Stomach (tissue), 8 donors: ENCODE measurements at regions not wholly inside any gene's neighbourhood (a gene's known extent, or its start where the extent isn't known, plus 50 kb on each side); places are given as distances from the start of the nearest gene placed in this dataset.

Experiments
- DNase-seq, 2 donors: peaks; one replicate each; pipeline versions ENCODE4 v3.0.0 to v3.0.0-alpha.2; 2013 to 2019
- H3K27ac ChIP-seq, 5 donors: fragments of 200-600 bp in 4 of 5; sonication (generic) in 4 of 5; one replicate each; pipeline ENCODE4 v1.5.1; 2013 to 2019; ENCODE audit warnings: mild to moderate bottlenecking in 1 of 5, moderate library complexity in 1 of 5
- H3K27me3 ChIP-seq, 3 donors: fragments of 200-600 bp; sonication (generic); one replicate each; pipeline ENCODE4 v1.5.1; 2017 to 2019; ENCODE audit warnings: mixed run types in 1 of 3
- H3K36me3 ChIP-seq, 4 donors: fragments of 200-600 bp; sonication (generic); 1 replicate in 3 of 4; 2 replicates in 1 of 4; pipeline ENCODE4 v1.5.1; 2016 to 2019
- H3K4me1 ChIP-seq, 4 donors: fragments of 200-600 bp; sonication (generic); one replicate each; pipeline ENCODE4 v1.5.1; 2016 to 2019
- H3K4me3 ChIP-seq, 4 donors: fragments of 200-600 bp; sonication (generic) in 3 of 4; one replicate each; pipeline ENCODE4 v1.5.1; 2016 to 2019; ENCODE audit warnings: mild to moderate bottlenecking in 1 of 4
- H3K9me3 ChIP-seq, 4 donors: fragments of 200-600 bp; sonication (generic); one replicate each; pipeline ENCODE4 v1.5.1; 2016 to 2019
- CTCF ChIP-seq, 7 experiments: fragments of 450-650 bp in 4 of 7; fragments of 200-600 bp in 3 of 7; sonication (generic) in 3 of 7; IDR thresholded peaks; one replicate each; pipeline ENCODE4 v1.5.1; 2016 to 2019; ENCODE audit warnings: antibody characterized with exemption in 7 of 7, control low read depth in 2 of 7, mild to moderate bottlenecking in 1 of 7
- EP300 ChIP-seq: sonication (generic); formaldehyde crosslinking; IDR thresholded peaks from one replicate; pipeline ENCODE4 v1.6.1; 2017; ENCODE audit warnings: antibody characterized with exemption
- POLR2A ChIP-seq, 4 donors: fragments of 450-650 bp; IDR thresholded peaks; one replicate each; pipeline ENCODE4 v1.6.1; 2016; ENCODE audit warnings: antibody characterized with exemption in 4 of 4, control low read depth in 2 of 4, mild to moderate bottlenecking in 1 of 4, moderate library complexity in 1 of 4
- POLR2AphosphoS5 ChIP-seq, 3 donors: sonication (generic); formaldehyde crosslinking; IDR thresholded peaks; one replicate each; pipeline ENCODE4 v1.6.1; 2016; ENCODE audit warnings: antibody characterized with exemption in 3 of 3
- WGBS, 5 donors: extraction: QIAGEN DNeasy Blood & Tissue Kit in 3 of 5; methylation state at CpG; one replicate each; pipeline versions ENCODE4 v1.1.5 to v1.1.7; 2013 to 2018; 5-methylcytosine and 5-hydroxymethylcytosine counted together
- intact Hi-C: fragments of 100-400 bp; cut with DNase I; formaldehyde crosslinking; loops from one replicate; pipeline ENCODE4 v1.15.1; 2023; ENCODE audit warnings: low total_unique reads
- donor health status: healthy with polysubstance abuse.
- donor health status: Bipolar disorder and iron deficiency.
- donor health status: healthy.

DNA sequence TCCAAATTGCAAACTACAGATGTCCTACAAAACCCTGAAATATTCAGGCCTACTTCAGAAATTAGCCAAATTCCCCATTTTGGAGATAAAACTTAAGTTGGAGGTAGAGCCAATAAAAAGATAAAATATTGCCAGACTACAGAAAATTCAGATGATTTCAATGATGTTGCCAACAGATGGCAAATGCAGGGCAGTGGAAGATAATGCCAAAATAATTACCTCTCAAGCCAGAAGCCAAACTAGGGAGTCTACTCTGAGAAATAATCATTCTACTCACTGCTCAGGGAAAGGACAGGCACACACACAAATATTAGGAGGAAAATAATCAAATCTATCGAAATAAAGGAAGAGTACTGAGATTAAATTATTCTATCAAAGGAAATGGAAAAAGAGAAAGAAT is 347.5 kb upstream of the CCNG1 start:
- H3K36me3 ChIP-seq = no peaks in the 10 kb centered on the region
- H3K4me3 ChIP-seq = no peak overlapping the region
- DNase-seq = no peak
- H3K9me3 ChIP-seq = no peaks in the 10 kb centered on the region
- TF ChIP-seq POLR2AphosphoS5 (IDR thresholded peaks at IDR 0.05) (no peak), POLR2A (IDR thresholded peaks at IDR 0.05) (no peak), EP300 (no peak), CTCF (IDR thresholded peaks at IDR 0.05) (no peak)
- H3K27ac ChIP-seq = no peak overlapping the region
- intact Hi-C loops = no loop called here
- H3K27me3 ChIP-seq = no peaks in the 10 kb centered on the region
- 61 to 90% (median 82%) methylated on average over 1 of the region's 1 CpG for WGBS, 5 donors
- H3K4me1 ChIP-seq = no peaks in the 10 kb centered on the region

DNA sequence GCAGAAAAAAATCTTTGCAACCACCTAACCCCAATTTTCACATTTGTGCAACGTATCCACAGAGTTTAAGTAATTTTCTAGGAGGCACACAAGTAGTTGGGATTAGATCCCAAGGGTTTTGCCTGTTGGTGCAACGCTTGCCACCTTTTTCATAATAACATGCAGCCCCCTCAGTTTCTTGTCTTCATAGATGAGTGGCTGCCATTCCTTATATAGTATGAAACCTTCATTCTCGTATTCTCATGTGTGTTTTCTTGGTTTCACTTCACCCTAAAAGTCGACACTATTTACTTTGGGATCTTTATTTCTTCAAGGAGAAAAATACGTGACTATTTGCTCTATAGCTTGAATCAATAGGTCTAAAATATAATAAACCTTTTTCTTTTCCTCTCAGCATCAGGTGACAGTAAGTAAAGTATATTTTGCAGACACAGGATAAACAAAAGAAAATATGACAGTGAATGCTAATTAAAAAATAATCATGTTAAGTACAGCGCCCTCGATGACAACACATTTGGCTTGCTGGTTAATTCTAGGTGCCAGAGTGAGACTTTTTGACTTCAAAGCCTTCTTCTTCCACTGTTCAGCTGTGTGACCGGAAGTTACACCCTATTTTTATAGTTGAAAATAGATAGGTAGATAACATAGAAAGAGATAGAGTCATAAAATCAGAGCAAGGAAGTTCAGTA is 342.8 kb upstream of the CCNG1 start:
- DNase-seq = no peak
- Histone ChIP-seq H3K4me3 (no peak overlapping the region), H3K9me3 (no peaks in the 10 kb centered on the region), H3K36me3 (no peaks in the 10 kb centered on the region), H3K4me1 (no peaks in the 10 kb centered on the region), H3K27me3 (no peaks in the 10 kb centered on the region), H3K27ac (no peak overlapping the region)
- 38 to 63% (median 49%) methylated on average over 8 of the region's 8 CpGs for WGBS, 5 donors
- intact Hi-C loops = no loop called here
- no peak for TF ChIP-seq POLR2AphosphoS5 (IDR thresholded peaks at IDR 0.05)
- TF ChIP-seq CTCF (IDR thresholded peaks at IDR 0.05) = no peak
- TF ChIP-seq POLR2A (IDR thresholded peaks at IDR 0.05) = no peak
- TF ChIP-seq EP300 = no peak

DNA sequence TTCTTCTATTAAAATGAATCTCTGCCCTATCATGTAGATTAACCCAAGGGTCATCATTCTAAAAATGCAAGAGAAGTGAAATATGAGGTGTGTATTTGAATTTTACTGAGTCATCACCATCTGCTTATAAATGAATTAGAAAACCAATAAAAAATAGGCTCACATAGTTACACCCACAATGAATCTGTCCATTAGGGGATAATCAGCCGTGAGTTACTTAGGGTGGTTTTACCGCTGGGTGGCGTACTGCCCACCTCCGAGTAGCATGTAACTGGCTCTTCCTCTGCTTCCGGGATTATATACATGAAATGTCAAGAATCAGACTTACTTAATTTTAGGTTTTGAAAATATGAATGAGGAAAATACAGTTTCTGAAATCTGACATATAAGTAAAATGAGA is 332.9 kb upstream of the CCNG1 start:
- TF ChIP-seq POLR2A (IDR thresholded peaks at IDR 0.05) (no peak), EP300 (no peak), POLR2AphosphoS5 (IDR thresholded peaks at IDR 0.05) (no peak), CTCF (IDR thresholded peaks at IDR 0.05) (no peak)
- H3K36me3 ChIP-seq = no peaks in the 10 kb centered on the region
- no peaks in the 10 kb centered on the region for H3K27me3 ChIP-seq
- WGBS, 5 donors = 37 to 46% (median 41%) methylated on average over 5 of the region's 5 CpGs
- H3K9me3 ChIP-seq = no peaks in the 10 kb centered on the region
- intact Hi-C loops = no loop called here
- no peaks in the 10 kb centered on the region for H3K4me1 ChIP-seq
- DNase-seq = peak in 1 of 2 donors; percentile 2
- H3K4me3 ChIP-seq = no peak overlapping the region
- H3K27ac ChIP-seq = no peak overlapping the region

DNA sequence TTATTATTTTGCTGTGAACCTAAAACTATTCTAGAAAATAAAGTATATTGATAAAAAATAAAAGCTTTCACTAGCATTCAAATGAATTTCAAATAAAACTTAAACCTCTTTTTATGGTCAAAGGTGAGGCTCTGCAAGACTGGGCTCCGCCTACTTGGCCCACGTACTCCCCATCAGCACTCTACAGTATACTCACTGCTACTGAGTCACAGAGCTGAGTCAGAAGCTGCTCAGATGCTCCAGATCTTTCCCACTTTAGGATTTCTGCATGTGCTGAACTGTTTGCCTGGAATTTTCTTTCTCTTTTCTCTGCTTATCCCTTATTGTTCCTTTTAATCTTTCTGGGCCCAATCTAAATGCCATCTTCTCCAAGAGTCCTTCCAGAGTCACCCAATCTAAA is 331.9 kb upstream of the CCNG1 start:
- H3K27ac ChIP-seq = no peak overlapping the region
- H3K4me1 ChIP-seq = no peaks in the 10 kb centered on the region
- DNase-seq = no peak
- no peak overlapping the region for H3K4me3 ChIP-seq
- H3K36me3 ChIP-seq = no peaks in the 10 kb centered on the region
- TF ChIP-seq EP300 = no peak
- no peak for TF ChIP-seq POLR2AphosphoS5 (IDR thresholded peaks at IDR 0.05)
- no peak for TF ChIP-seq POLR2A (IDR thresholded peaks at IDR 0.05)
- TF ChIP-seq CTCF (IDR thresholded peaks at IDR 0.05) = no peak
- WGBS, 5 donors = 53 to 77% (median 70%) methylated on average over 2 of the region's 2 CpGs
- intact Hi-C loops = no loop called here
- no peaks in the 10 kb centered on the region for H3K9me3 ChIP-seq
- H3K27me3 ChIP-seq = no peaks in the 10 kb centered on the region
